ENCODE measurements at regions not wholly inside any gene's neighbourhood (a gene's known extent, or its start where the extent isn't known, plus 50 kb on each side); places are given as distances from the start of the nearest gene placed in this dataset.
"Not testable (repeated sequence)": the region's sequence is repeated elsewhere in the genome, so short reads cannot be mapped to it uniquely, and the experiment has no call there.

GRCh38 chr2:236632295-236633218 lies 62.9 kb downstream of the ACKR3 start:
- CTCF ChIA-PET = no interaction called here
- POLR2A ChIA-PET = no interaction called here

- ChIA-PET CTCF (no interaction called here), POLR2A (no interaction called here)
These were observed 63.6 kb downstream of the ACKR3 start for GRCh38 chr2:236633219-236633570.

GRCh38 chr2:236633775-236634560 lies 64.3 kb downstream of the ACKR3 start:
- ChIA-PET POLR2A (no interaction called here), CTCF (no interaction called here)

- ChIA-PET POLR2A (no interaction called here), CTCF (no interaction called here)
These were observed 66.6 kb downstream of the ACKR3 start for GRCh38 chr2:236636261-236636660.

- ChIA-PET CTCF (no interaction called here), POLR2A (no interaction called here)
These were observed 67.3 kb downstream of the ACKR3 start for GRCh38 chr2:236636714-236637470.

- CTCF ChIA-PET = no interaction called here
- POLR2A ChIA-PET = no interaction called here
These were observed 68.3 kb downstream of the ACKR3 start for GRCh38 chr2:236637686-236638569.

GRCh38 chr2:236638707-236639106 lies 69.1 kb downstream of the ACKR3 start:
- ChIA-PET POLR2A (no interaction called here), CTCF (no interaction called here)

GRCh38 chr2:236639461-236640235 lies 70.0 kb downstream of the ACKR3 start:
- ChIA-PET POLR2A (no interaction called here), CTCF (no interaction called here)

- ChIA-PET POLR2A (no interaction called here), CTCF (no interaction called here)
These were observed 71.6 kb downstream of the ACKR3 start for GRCh38 chr2:236641051-236641726.

- ChIA-PET CTCF (no interaction called here), POLR2A (no interaction called here)
These were observed 72.5 kb downstream of the ACKR3 start for GRCh38 chr2:236642125-236642524.

- CTCF ChIA-PET = no interaction called here
- POLR2A ChIA-PET = no interaction called here
These were observed 73.1 kb downstream of the ACKR3 start for GRCh38 chr2:236642584-236643291.

GRCh38 chr2:236643480-236643879 lies 73.9 kb downstream of the ACKR3 start:
- CTCF ChIA-PET = no interaction called here
- POLR2A ChIA-PET = no interaction called here

- ChIA-PET CTCF (no interaction called here), POLR2A (no interaction called here)
These were observed 74.4 kb downstream of the ACKR3 start for GRCh38 chr2:236644067-236644466.

- CTCF ChIA-PET = no interaction called here
- POLR2A ChIA-PET = no interaction called here
These were observed 74.9 kb downstream of the ACKR3 start for GRCh38 chr2:236644502-236644911.

- POLR2A ChIA-PET, CTCF ChIA-PET: not testable (repeated sequence)
These were observed 75.5 kb downstream of the ACKR3 start for GRCh38 chr2:236645141-236645540.

- POLR2A ChIA-PET = no interaction called here
- CTCF ChIA-PET = no interaction called here
These were observed 76.8 kb downstream of the ACKR3 start for GRCh38 chr2:236646441-236646840.

GRCh38 chr2:236646871-236647270 lies 77.2 kb downstream of the ACKR3 start:
- ChIA-PET CTCF (no interaction called here), POLR2A (no interaction called here)

- ChIA-PET POLR2A (no interaction called here), CTCF (no interaction called here)
These were observed 78.0 kb downstream of the ACKR3 start for GRCh38 chr2:236647621-236648020.
